NOMO-1 treated with DMSO at 0.1 percent for 48 hours (cell line): ENCODE measurements at regions not wholly inside any gene's neighbourhood (a gene's known extent, or its start where the extent isn't known, plus 50 kb on each side); places are given as distances from the start of the nearest gene placed in this dataset.

Experiments used
- DNase-seq: peaks from one replicate; lab custom pipeline; 2025; ENCODE audit not compliant: unreplicated experiment; lab: John Stamatoyannopoulos, UW

DNA sequence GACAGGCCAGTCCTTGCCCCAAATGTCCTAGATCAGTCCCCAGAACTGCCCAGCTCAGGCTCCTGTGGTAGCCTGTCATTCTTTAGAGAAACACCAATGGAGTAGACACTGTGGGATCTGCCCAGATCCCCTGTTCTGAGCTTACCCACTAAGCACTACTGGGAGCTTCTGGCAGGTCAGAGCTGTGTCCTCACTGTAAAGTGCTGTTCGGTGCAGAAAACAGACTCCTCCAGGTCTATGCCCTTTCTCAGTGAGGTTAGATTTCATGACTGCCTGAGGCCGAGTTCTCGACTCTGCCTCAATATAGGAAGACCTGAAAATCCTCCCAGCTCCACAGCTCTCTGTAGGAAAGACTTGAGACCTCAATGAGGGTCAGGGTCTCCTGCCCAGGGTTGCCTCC, 67.5 kb upstream of the IGLL5 start:
- no peak for DNase-seq

DNA sequence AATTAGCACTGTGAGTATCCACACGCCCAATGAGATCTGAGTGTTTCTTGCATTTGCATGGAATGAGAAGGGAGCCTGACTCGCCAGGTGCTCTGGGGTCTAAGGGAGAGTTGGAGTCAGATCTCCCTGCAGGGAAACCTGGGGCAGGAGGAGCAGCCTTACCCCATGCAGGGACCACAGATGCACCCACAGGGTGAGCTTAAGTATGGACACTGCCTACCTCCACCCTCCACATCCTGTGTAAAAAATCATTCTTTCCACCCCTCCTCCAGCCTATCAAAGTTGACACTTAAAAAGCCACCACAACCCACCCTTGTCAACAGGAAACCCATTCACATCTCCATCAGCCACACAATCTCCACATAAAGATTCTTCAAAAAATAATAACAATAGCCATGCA, 67.0 kb upstream of the IGLL5 start:
- DNase-seq: no peak

DNA sequence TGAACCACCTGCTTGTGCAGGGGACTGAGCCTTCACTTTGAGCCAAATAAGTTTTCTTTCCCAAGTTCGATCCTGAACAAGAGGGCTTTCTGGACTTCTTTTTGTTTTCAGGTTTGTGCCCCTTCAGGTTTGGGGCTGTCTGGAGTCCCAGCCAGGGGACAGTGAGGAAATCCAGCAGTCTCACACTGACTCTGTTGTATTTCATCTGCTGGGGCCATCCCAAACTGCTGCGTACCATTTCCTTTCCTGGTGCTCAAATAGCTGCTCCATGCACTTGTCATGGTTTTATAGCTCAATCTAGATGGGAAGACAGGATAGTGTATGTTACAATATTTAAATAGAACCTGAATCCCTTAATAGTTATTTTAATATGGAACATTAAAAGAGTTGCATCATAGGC, 66.3 kb upstream of the IGLL5 start:
- DNase-seq: no peak

DNA sequence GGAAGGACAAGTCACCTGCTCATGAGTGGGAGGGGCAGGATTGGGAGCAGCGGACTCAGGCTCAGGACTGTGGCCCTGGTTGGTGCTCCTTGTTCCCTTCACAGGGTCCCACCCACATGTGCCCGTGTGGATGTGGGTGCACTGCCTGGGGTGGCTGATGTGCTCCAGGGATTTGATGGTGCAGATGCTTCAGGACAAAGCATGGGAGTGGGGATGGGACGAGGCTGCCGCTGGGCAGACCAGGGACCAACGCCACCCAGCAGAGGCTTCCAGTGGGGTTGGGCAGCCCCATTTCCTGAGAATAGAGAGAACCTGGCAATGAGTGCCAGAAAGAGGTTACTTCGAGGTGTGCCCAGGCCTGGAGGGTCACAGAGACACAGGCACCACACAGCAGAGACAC, 65.5 kb upstream of the IGLL5 start:
- no peak for DNase-seq

DNA sequence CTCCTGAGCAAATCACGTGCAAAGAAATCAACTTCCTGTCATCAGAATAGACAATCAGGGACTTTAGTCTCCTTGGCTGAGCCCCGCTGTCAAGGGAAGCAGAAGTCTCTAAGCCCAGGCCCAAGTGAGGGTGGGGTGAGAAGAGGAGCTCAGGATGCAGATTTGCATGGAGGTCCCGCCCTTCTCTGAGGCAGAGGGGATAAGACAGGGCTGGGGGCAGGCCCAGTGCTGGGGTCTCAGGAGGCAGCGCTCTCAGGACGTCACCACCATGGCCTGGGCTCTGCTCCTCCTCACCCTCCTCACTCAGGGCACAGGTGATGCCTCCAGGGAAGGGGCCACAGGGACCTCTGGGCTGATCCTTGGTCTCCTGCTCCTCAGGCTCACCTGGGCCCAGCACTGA, 65.1 kb upstream of the IGLL5 start:
- DNase-seq: peak; percentile 58

DNA sequence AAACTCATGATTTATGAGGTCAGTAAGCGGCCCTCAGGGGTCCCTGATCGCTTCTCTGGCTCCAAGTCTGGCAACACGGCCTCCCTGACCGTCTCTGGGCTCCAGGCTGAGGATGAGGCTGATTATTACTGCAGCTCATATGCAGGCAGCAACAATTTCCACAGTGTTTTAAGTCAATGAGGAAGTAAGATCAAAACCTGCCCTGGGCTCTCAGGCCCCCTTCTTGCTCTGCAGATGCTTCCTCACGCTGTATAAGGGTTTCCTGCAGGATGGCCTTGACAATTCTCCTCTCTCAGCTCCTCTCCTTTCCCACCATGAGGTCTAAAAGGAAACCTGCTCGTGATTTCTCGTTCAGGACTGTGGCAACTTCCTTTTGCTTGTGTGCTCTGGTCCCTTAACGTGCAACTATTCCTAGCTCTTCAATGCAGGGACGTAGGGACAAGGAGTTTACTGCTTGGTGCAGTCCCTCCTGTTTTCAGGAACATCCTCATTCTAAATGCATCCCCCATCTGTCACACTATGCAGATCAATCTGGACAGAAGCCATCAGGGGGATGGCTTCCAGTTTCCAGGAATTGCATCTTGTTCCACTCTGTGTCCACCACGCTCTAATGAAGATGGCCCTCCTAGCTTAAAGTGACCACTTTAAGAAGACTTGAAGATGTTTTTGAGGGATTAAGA, 64.3 kb upstream of the IGLL5 start:
- peak; percentile 62 for DNase-seq

DNA sequence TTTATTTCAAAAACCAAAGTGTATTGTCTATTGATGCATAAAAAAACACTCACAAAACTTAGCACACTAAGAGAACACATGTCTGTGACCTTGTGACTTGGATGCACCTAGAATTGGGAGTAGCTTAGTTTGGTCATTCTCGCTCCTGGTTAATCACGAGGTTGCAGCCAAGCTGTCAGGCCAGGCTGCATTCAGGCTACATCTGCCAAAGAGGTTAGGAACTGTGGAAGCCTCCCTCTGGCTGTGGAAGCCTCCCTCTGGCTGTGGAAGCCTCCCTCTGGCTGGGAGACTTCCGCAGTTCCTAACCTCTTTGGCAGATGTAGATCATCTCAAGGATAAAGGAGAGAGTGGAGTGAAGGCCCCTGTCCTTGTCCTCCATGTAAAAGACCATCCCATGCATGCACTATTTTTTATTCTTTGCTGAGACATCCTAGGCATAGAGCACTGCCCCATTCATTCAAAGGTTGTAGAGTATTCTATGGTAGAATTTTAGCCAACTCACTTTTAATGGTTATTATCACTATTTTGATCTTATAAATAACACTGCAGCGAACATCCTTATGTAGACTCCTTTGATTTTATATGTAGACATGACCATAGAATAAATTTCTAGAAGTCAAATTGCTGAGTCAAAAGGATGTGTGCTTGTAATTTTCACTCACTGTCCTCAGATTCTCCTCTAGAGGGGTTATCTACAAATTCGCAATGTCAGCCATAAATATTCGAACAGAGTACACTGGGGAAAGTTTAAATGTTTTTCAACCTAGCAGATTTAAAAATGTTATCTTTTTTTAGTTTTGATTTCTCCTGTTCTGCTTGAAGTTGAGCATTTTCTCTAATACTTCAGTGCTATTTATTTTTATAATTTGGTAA, 63.0 kb upstream of the IGLL5 start:
- no peak for DNase-seq

DNA sequence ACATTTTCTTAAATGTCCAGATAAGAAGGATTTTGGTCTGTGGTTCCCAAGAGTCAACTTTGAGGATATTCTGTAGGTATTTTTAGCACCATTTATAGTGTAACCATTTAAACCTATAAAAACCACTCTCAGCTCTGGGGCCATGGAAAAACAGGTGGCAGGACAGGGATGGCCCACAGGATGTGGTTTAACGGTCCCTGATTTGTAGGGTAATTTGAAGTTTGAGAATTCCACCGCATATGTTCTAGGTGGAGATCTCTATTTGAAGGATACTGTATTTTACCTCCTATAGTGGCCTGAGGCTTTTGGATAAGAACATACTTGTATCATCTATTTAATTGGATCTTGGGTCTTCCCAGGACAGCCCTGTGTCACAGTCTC, 62.4 kb upstream of the IGLL5 start:
- no peak for DNase-seq

DNA sequence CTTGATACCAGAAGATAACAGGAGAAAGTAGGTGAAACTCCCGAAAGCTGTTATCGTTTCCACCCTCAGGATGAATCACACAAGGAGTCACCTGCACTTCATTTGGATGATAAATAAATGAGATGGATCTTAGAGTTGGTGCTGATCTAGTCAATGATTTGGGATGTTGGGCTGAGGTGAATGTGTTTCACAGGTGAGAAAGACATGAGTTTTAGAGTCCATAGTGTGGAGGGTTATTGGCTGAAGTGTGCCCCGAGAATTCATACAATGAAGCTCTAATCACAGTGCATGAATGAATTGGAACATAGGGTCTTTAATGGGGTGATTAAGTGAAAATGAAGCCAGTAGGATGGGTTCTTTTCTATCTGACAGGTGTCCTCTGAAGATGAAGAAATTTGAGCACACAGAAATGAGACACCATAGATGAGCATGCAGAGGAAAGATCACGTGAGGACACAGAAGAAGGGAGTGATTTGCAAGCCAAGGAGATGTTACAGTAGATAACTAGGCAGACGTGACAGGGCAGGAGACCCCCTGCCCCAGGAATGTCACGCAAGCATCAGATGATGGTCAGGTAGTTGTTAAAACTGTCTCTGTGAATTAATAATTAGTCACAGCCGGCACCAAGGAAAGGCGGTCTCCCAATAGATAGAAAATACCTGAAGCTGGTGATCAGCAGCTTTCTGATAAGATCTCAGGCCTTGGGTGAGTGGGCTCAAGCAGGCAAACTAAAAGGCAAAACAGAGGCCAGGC, 60.3 kb upstream of the IGLL5 start:
- DNase-seq: no peak

DNA sequence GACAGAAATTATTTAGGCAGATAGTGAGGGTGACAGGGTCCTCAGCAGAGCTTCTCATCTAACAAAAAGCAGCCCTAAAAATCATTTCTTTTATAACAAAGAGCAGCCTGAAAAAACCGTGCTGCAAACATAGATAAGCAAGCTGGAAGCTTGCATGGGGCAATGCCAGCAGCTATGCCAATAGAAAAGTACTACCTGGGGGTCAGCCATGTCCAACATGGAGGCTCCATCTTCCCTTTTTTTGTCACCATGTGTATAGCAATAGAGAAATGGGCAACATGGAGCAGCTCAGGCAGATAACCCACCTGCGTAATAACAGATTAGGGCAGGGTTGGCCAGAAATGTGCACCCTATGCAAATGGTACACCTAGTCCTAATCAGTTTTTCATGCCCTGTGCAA, 57.4 kb upstream of the IGLL5 start:
- DNase-seq: no peak

DNA sequence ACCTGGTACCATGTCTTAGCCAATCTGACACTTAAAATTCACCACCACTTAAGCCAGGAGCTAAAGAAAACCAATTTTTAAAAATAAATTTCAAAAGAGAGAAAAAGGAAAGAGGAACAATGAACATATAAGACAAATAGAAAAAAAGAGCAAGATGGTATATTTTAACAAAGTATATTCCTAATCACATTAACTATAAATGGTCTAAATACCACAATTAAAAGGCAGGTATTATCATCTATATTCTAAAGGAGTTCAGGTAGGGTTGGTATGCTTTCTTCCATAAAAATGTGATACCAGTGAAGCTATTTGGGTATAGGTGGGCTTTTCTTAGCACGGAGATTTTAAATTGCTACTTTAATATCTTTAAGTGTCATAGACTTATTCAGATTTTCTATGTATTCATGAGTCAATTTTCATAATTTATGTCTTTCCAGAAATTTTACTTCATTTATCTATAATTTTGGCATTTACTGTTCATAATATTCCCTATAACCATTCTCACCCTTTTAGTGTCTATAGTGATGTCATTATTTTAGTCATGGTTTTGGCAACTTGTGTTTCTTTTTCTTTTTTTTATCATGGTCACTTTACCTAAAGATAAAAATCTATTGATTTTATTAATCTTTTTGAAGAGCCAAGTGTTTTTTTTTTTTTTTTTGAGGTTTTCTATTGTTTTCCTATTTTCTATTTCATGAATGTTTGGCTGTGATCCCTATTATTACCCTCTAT, 56.5 kb upstream of the IGLL5 start:
- DNase-seq: no peak

DNA sequence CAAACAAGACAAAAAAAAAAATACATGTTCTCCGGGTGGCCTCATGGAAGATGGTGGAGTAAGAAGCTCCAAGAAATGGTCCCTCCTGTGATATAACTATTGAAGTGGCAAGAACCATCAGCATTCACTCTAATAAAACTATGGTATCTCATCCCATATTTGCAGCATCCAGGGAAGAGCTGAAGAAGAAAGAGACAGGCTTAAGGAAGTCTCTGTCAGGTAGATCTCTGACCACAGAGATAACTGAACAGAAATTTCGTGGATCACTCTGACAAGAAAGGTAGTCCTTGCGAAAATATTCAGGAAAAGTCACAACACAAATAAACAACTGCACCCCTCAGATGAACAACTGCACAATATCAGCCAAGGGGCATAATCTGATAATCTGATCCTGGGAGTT, 54.6 kb upstream of the IGLL5 start:
- DNase-seq: no peak

DNA sequence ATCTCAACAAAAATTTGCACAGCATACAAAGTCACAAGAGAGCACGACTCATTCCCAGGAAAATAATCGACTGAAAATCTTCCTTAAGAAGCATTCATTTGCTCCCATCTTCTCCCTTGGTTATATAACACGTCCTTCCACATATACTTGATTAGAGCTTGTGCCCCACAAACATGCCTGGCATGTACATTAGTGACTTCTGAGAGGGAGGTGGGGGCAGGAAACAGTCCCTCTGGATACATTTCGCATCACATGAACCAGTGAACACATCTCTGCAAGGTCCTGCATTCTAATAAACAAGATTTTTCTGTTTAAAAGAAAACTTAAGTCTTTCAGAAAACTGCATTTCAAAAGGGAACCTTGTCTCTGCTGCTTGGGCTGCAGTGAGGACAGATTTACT, 54.1 kb upstream of the IGLL5 start:
- DNase-seq: no peak

DNA sequence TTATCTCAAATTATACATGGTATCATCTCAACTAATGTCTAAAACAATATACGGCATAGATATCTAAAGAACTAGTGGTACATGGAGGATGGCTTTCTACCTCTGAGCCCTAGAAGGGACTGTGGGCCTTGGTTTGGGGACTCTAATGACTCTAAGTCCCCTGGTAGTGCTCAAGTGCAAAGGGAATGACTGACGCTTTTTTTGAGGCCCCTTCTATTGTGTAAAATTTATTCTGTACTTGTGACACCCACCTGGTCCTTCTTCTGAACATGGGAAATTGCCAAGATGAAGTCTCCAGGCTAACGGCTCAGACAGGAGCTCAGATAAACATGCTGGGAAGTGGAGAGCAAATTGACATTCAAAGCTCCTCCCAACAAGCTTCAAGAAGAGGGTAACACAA, 53.4 kb upstream of the IGLL5 start:
- no peak for DNase-seq

DNA sequence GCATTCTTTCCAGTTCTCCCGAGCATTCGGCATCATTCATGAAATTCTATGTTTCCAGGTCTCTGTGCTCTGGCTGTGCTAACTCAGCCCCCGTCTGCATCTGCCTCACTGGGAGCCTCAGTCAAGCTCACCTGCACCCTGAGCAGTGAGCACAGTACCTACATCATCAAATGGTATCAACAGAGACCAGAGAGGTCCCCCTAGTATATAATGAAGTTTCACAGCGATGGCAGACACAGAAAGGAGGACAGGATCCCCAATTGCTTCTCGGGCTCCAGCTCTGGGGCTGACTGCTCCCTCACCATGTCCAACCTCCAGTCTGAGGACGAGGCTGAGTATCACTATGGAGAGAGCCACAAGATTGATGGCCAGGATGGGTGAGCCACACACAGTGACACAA, 52.8 kb upstream of the IGLL5 start:
- no peak for DNase-seq

DNA sequence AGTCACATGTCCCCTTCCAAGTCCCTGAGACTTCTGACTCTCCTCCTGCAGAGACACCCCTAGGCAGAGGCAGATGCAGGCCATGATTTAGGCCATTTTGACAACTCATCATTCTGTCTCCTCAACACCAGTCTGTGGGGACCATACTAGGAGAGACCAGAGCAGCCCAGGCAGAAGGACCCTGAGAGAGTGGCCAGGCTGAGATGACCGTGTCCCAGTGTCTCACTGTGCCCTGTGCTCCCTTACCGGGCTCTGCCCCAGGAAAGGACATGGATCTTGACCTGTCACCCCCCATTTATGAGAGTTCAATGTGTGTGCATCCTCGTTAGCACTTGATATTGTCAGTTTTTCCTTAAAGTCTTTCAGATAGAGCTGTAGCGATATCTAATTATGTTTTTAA, 52.4 kb upstream of the IGLL5 start:
- DNase-seq: no peak

DNA sequence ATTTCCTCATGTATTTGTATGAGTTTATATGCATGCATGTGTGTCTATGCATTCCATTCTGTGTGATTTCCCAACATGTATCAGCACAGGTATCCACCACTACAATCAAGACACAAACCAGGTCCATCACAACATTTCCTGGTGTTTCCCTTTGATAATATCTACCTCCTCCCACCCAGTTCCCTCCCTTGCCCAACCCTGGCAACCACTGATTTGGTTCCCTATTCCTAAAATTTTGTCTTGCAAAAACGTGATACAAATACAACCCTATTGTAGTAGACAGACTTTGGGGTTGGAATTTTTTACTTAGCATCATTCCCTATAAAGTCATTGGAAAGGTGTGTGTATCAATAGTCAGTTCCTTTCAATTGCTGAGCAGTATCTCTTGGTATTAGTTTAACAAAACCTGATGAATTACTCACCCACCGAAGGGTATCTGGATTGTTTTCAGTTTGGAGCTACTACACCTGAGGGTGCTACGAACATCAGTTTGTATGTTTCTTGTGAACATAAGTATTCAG, 51.8 kb upstream of the IGLL5 start:
- no peak for DNase-seq

DNA sequence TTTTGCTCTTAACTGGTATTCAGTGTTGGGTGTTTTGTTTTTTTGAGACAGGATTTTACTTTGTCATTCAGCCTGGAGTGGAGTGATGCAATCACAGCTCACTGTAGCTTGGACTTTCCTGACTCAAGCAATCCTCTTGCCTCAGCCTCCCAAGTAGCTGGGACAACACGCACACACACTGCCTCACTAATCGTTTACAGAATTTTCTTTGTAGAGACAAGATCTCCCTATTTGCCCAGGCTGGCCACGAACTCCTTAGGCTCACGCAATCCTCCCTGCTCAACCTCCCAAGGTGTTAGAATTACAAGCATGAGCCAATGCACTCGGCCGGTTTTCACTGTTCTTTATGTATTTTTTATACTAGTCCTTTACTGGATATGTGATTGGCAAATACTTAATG, 51.0 kb upstream of the IGLL5 start:
- no peak for DNase-seq
